Uterus (tissue), 3 donors: ENCODE measurements at regions not wholly inside any gene's neighbourhood (a gene's known extent, or its start where the extent isn't known, plus 50 kb on each side); places are given as distances from the start of the nearest gene placed in this dataset.

Experiments used
- DNase-seq, 2 donors: peaks; one replicate each; pipeline ENCODE4 v3.0.0-alpha.2; 2019 to 2020
- H3K27ac ChIP-seq, 2 donors: fragments of 200-600 bp; sonication (generic); 1 replicate in 1 of 2; 2 replicates in 1 of 2; pipeline ENCODE4 v1.5.1; 2016 to 2018
- H3K27me3 ChIP-seq, 2 donors: fragments of 200-600 bp; sonication (generic); one replicate each; pipeline ENCODE4 v1.5.1; 2018 to 2019; ENCODE audit warnings: control low read depth in 1 of 2
- H3K36me3 ChIP-seq, 2 donors: fragments of 200-600 bp; sonication (generic); one replicate each; pipeline ENCODE4 v1.5.1; 2019; ENCODE audit warnings: control low read depth in 1 of 2
- H3K4me1 ChIP-seq, 2 donors: fragments of 200-600 bp; sonication (generic); one replicate each; pipeline ENCODE4 v1.5.1; 2018 to 2019; ENCODE audit warnings: control low read depth in 1 of 2
- H3K4me3 ChIP-seq, 2 donors: fragments of 200-600 bp; sonication (generic); 1 replicate in 1 of 2; 2 replicates in 1 of 2; pipeline ENCODE4 v1.5.1; 2018 to 2019; ENCODE audit warnings: mild to moderate bottlenecking in 1 of 2
- H3K9me3 ChIP-seq, 2 donors: fragments of 200-600 bp; sonication (generic); one replicate each; pipeline ENCODE4 v1.5.1; 2019; ENCODE audit warnings: control low read depth in 1 of 2
- CTCF ChIP-seq, 4 experiments: fragments of 200-600 bp in 2 of 4; fragments of 450-650 bp in 2 of 4; sonication (generic) in 2 of 4; IDR thresholded peaks; one replicate each; pipeline ENCODE4 v1.5.1; 2016 to 2019; ENCODE audit warnings: antibody characterized with exemption in 4 of 4, mild to moderate bottlenecking in 2 of 4, moderate library complexity in 1 of 4
- POLR2A ChIP-seq, 2 donors: fragments of 450-650 bp; IDR thresholded peaks; one replicate each; pipeline ENCODE4 v1.6.1; 2016; ENCODE audit warnings: antibody characterized with exemption in 2 of 2, mild to moderate bottlenecking in 1 of 2, moderate library complexity in 1 of 2
- intact Hi-C: fragments of 100-400 bp; cut with DNase I; formaldehyde crosslinking; loops from one replicate; pipeline ENCODE4 v1.15.1; 2023; ENCODE audit warnings: low total_unique reads
- donor health status: DM: yes; HTN: yes; CAD: no.

DNA sequence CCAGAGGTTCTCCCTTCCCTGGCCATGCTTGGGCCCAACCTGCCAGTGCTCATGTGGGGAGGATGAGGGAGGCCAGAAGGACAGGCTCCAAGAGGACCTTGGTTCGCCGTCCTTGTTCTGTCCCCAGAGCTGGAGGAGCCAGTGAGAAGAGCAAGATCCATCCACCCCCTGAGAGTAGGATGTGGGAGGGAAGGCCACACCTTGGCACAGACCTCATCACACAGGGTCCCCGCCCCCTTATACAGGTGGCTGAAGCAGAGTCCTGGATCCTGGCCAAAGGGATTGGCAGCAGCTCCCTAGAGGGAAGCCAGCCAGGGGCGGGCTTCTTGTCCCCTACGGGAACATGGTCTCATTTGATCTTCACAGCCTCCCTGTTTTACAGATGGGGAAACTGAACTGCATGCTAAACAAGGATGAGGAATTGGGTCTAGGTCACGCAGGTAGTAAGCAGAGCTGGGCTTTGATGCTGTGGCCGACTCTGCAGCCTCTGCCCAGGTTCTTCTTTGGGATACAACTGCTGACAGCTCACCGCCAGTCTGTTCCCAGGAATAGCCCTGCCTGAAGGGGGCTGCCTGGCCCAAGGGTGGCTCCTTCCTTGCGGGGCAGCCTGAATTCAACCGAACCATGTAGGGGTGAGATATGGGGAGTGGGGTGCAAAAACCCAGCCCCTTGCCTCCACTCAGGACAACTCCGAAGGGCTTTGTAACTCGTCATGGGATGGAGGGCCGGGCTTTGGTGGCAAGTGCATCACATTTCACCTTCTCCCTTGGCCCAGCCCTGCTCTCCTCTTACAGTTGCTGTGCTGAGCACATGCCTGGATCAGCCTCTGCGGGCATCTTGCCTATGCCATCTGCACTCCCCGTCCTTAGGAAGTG lies 62.2 kb upstream of the KDM7A start:
- no peak for DNase-seq
- Histone ChIP-seq H3K27me3 (no peaks in the 10 kb centered on the region), H3K36me3 (no peaks in the 10 kb centered on the region), H3K27ac (no peak overlapping the region), H3K4me3 (no peak overlapping the region), H3K9me3 (no peaks in the 10 kb centered on the region), H3K4me1 (no peaks in the 10 kb centered on the region)
- TF ChIP-seq POLR2A (IDR thresholded peaks at IDR 0.05) (no peak), CTCF (IDR thresholded peaks at IDR 0.05) (no peak)
- intact Hi-C loops: no loop called here

DNA sequence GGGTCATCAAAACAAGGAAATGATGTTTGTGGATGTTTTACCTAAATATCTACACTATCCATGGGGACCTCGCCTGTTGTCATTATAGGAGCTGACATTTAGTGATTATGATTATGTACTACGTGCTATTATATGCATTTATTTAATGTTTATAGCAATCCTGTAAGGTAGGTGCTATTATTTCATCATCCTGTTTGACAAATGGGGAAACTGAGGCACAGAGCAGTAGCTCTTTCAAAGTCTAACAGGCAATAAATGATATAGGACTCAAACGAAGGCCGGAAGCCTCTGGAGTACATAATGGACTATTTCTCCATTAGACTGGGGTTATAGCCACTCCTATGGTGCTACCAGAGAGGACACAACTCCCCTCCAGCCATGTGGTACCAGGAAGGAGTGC lies 60.6 kb upstream of the KDM7A start:
- TF ChIP-seq POLR2A (IDR thresholded peaks at IDR 0.05) (no peak), CTCF (IDR thresholded peaks at IDR 0.05) (no peak)
- Histone ChIP-seq H3K27ac (no peak overlapping the region), H3K27me3 (no peaks in the 10 kb centered on the region), H3K36me3 (no peaks in the 10 kb centered on the region), H3K4me1 (no peaks in the 10 kb centered on the region), H3K9me3 (no peaks in the 10 kb centered on the region), H3K4me3 (no peak overlapping the region)
- intact Hi-C loops: no loop called here
- DNase-seq: no peak

DNA sequence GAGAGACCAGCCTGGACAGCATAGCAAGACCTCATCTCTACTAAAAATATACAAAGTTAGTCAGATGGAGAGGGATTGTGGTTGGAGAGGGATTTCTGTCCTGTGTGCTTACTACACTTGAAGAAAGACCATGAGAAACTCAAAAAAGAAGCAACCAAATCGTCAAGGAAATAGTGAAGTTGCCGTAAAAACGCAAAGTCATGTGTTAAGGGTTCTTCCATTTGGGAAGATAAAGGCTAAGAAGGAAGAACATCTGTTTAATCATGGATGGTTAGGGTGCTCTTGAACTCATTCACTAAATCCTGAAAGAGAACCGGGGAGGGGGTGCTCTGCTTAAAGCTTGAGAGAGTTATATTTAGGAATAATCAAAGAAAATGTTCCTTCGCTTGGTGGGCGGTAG lies 59.8 kb upstream of the KDM7A start:
- Histone ChIP-seq H3K4me1 (no peaks in the 10 kb centered on the region), H3K36me3 (no peaks in the 10 kb centered on the region), H3K4me3 (no peak overlapping the region), H3K27ac (no peak overlapping the region), H3K27me3 (no peaks in the 10 kb centered on the region), H3K9me3 (no peaks in the 10 kb centered on the region)
- no peak for DNase-seq
- TF ChIP-seq CTCF (IDR thresholded peaks at IDR 0.05) (no peak), POLR2A (IDR thresholded peaks at IDR 0.05) (no peak)
- intact Hi-C loops: no loop called here

- intact Hi-C loops: no loop called here
- Histone ChIP-seq H3K36me3 (no peaks in the 10 kb centered on the region), H3K27me3 (peaks cover 0 to 3% of the 10 kb centered on the region in 2 donors), H3K4me1 (peaks cover 0 to 5% of the 10 kb centered on the region in 2 donors), H3K27ac (no peak overlapping the region), H3K4me3 (no peak overlapping the region), H3K9me3 (no peaks in the 10 kb centered on the region)
- no peak for DNase-seq
- TF ChIP-seq CTCF (IDR thresholded peaks at IDR 0.05) (no peak), POLR2A (IDR thresholded peaks at IDR 0.05) (no peak)
Observed at GRCh38 chr7:140235114-140235513, 58.3 kb upstream of the KDM7A start.
